Effector memory CD8-positive, alpha-beta T cell (primary cell): ENCODE measurements at regions not wholly inside any gene's neighbourhood (a gene's known extent, or its start where the extent isn't known, plus 50 kb on each side); places are given as distances from the start of the nearest gene placed in this dataset.

Experiments
- ATAC-seq: fragments of 150-1000 bp; cut with Tn5 transposase; replicated peaks from 2 replicates; pipeline ENCODE4 v1.10.0; 2021; ENCODE audit warnings: mild to moderate bottlenecking, moderate library complexity
- DNase-seq, 3 experiments: peaks; one replicate each; pipeline ENCODE4 v3.0.0; 2021
- H3K27ac Mint-ChIP-seq, 2 donors: one replicate each; pipeline ENCODE4 v1.8.0; 2022; ENCODE audit warnings: mild to moderate bottlenecking in 2 of 2, mixed read lengths in 2 of 2, moderate library complexity in 2 of 2
- H3K27me3 Mint-ChIP-seq, 2 donors: one replicate each; pipeline ENCODE4 v1.8.0; 2022; ENCODE audit warnings: mixed read lengths in 2 of 2
- H3K36me3 Mint-ChIP-seq: one replicate; pipeline ENCODE4 v1.8.0; 2022; ENCODE audit warnings: mild to moderate bottlenecking, moderate library complexity, mixed read lengths; ENCODE audit not compliant: insufficient read depth
- H3K4me1 Mint-ChIP-seq, 2 donors: one replicate each; pipeline ENCODE4 v1.8.0; 2022; ENCODE audit warnings: low read depth in 2 of 2, mixed read lengths in 2 of 2
- H3K4me3 Mint-ChIP-seq, 2 donors: one replicate each; pipeline ENCODE4 v1.8.0; 2022; ENCODE audit warnings: mild to moderate bottlenecking in 2 of 2, mixed read lengths in 2 of 2, moderate library complexity in 2 of 2
- H3K9me3 Mint-ChIP-seq, 2 donors: one replicate each; pipeline ENCODE4 v1.8.0; 2022; ENCODE audit warnings: mixed read lengths in 2 of 2

GRCh38 chr10:78768041-78768835, 300.5 kb upstream of the ZMIZ1 start:
- H3K27ac Mint-ChIP-seq: no peak overlapping the region
- H3K36me3 Mint-ChIP-seq: no peaks in the 10 kb centered on the region
- H3K9me3 Mint-ChIP-seq: no peaks in the 10 kb centered on the region
- no peak overlapping the region for H3K4me3 Mint-ChIP-seq
- DNase-seq (no peak), ATAC-seq (no peak)
- H3K27me3 Mint-ChIP-seq: peaks cover 0 to 39% of the 10 kb centered on the region in 2 donors
- peaks cover 0 to 1% of the 10 kb centered on the region in 2 donors for H3K4me1 Mint-ChIP-seq

- H3K9me3 Mint-ChIP-seq: no peaks in the 10 kb centered on the region
- ATAC-seq (no peak), DNase-seq (no peak)
- H3K4me3 Mint-ChIP-seq: no peak overlapping the region
- H3K36me3 Mint-ChIP-seq: no peaks in the 10 kb centered on the region
- H3K27ac Mint-ChIP-seq: no peak overlapping the region
- peaks cover 0 to 37% of the 10 kb centered on the region in 2 donors for H3K27me3 Mint-ChIP-seq
- peaks cover 0 to 1% of the 10 kb centered on the region in 2 donors for H3K4me1 Mint-ChIP-seq
These were observed 299.9 kb upstream of the ZMIZ1 start for GRCh38 chr10:78768876-78769275.

GRCh38 chr10:78769526-78769925, 299.2 kb upstream of the ZMIZ1 start:
- Mint-ChIP-seq H3K27me3 (peaks cover 0 to 37% of the 10 kb centered on the region in 2 donors), H3K27ac (no peak overlapping the region), H3K36me3 (no peaks in the 10 kb centered on the region), H3K4me3 (no peak overlapping the region), H3K4me1 (no peaks in the 10 kb centered on the region), H3K9me3 (no peaks in the 10 kb centered on the region)
- ATAC-seq (no peak), DNase-seq (no peak)

- no peak for ATAC-seq
- H3K4me3 Mint-ChIP-seq: no peak overlapping the region
- no peak overlapping the region for H3K27ac Mint-ChIP-seq
- H3K36me3 Mint-ChIP-seq: no peaks in the 10 kb centered on the region
- no peak for DNase-seq
- H3K27me3 Mint-ChIP-seq: peaks cover 0 to 29% of the 10 kb centered on the region in 2 donors
- H3K9me3 Mint-ChIP-seq: no peaks in the 10 kb centered on the region
- no peaks in the 10 kb centered on the region for H3K4me1 Mint-ChIP-seq
These were observed 298.3 kb upstream of the ZMIZ1 start for GRCh38 chr10:78770167-78771090.

GRCh38 chr10:78771260-78771659, 297.5 kb upstream of the ZMIZ1 start:
- ATAC-seq: no peak
- no peak for DNase-seq
- Mint-ChIP-seq H3K27me3 (peaks cover 0 to 22% of the 10 kb centered on the region in 2 donors), H3K4me1 (no peaks in the 10 kb centered on the region), H3K4me3 (no peak overlapping the region), H3K9me3 (no peaks in the 10 kb centered on the region), H3K27ac (no peak overlapping the region), H3K36me3 (no peaks in the 10 kb centered on the region)

GRCh38 chr10:78771808-78772455, 296.8 kb upstream of the ZMIZ1 start:
- ATAC-seq (no peak), DNase-seq (no peak)
- H3K9me3 Mint-ChIP-seq: no peaks in the 10 kb centered on the region
- no peak overlapping the region for H3K4me3 Mint-ChIP-seq
- no peaks in the 10 kb centered on the region for H3K36me3 Mint-ChIP-seq
- H3K27ac Mint-ChIP-seq: no peak overlapping the region
- peaks cover 0 to 22% of the 10 kb centered on the region in 2 donors for H3K27me3 Mint-ChIP-seq
- H3K4me1 Mint-ChIP-seq: no peaks in the 10 kb centered on the region

GRCh38 chr10:78772486-78772885, 296.3 kb upstream of the ZMIZ1 start:
- Mint-ChIP-seq H3K4me3 (no peak overlapping the region), H3K4me1 (no peaks in the 10 kb centered on the region), H3K9me3 (no peaks in the 10 kb centered on the region), H3K27ac (no peak overlapping the region), H3K27me3 (peaks cover 0 to 27% of the 10 kb centered on the region in 2 donors), H3K36me3 (no peaks in the 10 kb centered on the region)
- DNase-seq (no peak), ATAC-seq (no peak)

GRCh38 chr10:78772986-78773530, 295.7 kb upstream of the ZMIZ1 start:
- DNase-seq (no peak), ATAC-seq (no peak)
- no peaks in the 10 kb centered on the region for H3K36me3 Mint-ChIP-seq
- no peaks in the 10 kb centered on the region for H3K9me3 Mint-ChIP-seq
- H3K27me3 Mint-ChIP-seq: peaks cover 0 to 33% of the 10 kb centered on the region in 2 donors
- no peak overlapping the region for H3K4me3 Mint-ChIP-seq
- no peaks in the 10 kb centered on the region for H3K4me1 Mint-ChIP-seq
- no peak overlapping the region for H3K27ac Mint-ChIP-seq

GRCh38 chr10:78774614-78774998, 294.2 kb upstream of the ZMIZ1 start:
- no peak for DNase-seq
- Mint-ChIP-seq H3K27me3 (peaks cover 0 to 35% of the 10 kb centered on the region in 2 donors), H3K4me3 (no peak overlapping the region), H3K27ac (no peak overlapping the region), H3K9me3 (no peaks in the 10 kb centered on the region), H3K36me3 (no peaks in the 10 kb centered on the region), H3K4me1 (no peaks in the 10 kb centered on the region)
- ATAC-seq: no peak

- Mint-ChIP-seq H3K4me3 (no peak overlapping the region), H3K4me1 (no peaks in the 10 kb centered on the region), H3K27ac (no peak overlapping the region), H3K36me3 (no peaks in the 10 kb centered on the region), H3K9me3 (no peaks in the 10 kb centered on the region), H3K27me3 (peaks cover 0 to 34% of the 10 kb centered on the region in 2 donors)
- no peak for ATAC-seq
- no peak for DNase-seq
These were observed 293.6 kb upstream of the ZMIZ1 start for GRCh38 chr10:78774999-78775711.

GRCh38 chr10:78775891-78776290, 292.9 kb upstream of the ZMIZ1 start:
- DNase-seq (no peak), ATAC-seq (no peak)
- Mint-ChIP-seq H3K4me3 (no peak overlapping the region), H3K9me3 (no peaks in the 10 kb centered on the region), H3K27ac (no peak overlapping the region), H3K27me3 (peaks cover 0 to 30% of the 10 kb centered on the region in 2 donors), H3K4me1 (no peaks in the 10 kb centered on the region), H3K36me3 (no peaks in the 10 kb centered on the region)

- ATAC-seq: no peak
- no peak for DNase-seq
- Mint-ChIP-seq H3K4me1 (no peaks in the 10 kb centered on the region), H3K27ac (no peak overlapping the region), H3K36me3 (no peaks in the 10 kb centered on the region), H3K27me3 (peaks cover 5 to 36% of the 10 kb centered on the region in 2 donors), H3K4me3 (no peak overlapping the region), H3K9me3 (no peaks in the 10 kb centered on the region)
These were observed 292.0 kb upstream of the ZMIZ1 start for GRCh38 chr10:78776756-78777155.

- Mint-ChIP-seq H3K27me3 (peaks cover 5 to 38% of the 10 kb centered on the region in 2 donors), H3K9me3 (no peaks in the 10 kb centered on the region), H3K4me3 (no peak overlapping the region), H3K4me1 (no peaks in the 10 kb centered on the region), H3K27ac (no peak overlapping the region), H3K36me3 (no peaks in the 10 kb centered on the region)
- DNase-seq: no peak
- no peak for ATAC-seq
These were observed 291.3 kb upstream of the ZMIZ1 start for GRCh38 chr10:78777466-78777865.
